ENCODE measurements at regions not wholly inside any gene's neighbourhood (a gene's known extent, or its start where the extent isn't known, plus 50 kb on each side); places are given as distances from the start of the nearest gene placed in this dataset.
"Not testable (repeated sequence)": the region's sequence is repeated elsewhere in the genome, so short reads cannot be mapped to it uniquely, and the experiment has no call there.

DNA sequence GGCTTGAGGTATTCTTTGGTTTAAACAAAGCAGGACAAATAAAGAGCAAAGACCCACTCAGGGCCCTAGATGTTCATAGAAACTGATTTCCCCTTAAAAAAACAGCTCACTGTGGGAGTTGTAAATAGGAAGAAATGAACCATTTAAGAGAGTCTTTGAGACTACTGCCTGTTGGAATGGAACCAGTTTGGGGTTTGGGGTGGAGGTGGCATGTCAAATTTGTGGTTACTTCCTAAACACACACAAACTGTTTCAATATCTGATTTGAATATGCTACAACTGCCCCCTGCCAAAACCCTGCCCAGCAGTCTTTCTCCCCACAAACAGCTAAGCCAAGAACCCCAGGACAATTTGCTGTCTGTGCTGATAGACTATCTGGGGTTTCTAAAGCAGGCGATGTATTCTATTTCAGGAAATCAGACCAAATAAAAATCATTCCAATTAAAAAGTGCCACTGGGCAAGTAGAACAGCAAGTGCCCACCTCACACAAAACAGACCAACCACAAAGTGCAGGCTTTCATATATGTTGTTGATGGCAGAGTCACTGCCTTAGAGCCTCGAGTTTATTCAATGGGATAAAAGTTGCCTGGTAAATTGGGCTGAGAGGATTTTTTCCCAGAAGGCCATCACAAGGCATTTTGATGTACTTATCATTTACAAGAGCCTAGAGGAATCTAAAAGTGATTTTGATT is 293.9 kb upstream of the PROK2 start:
- H3K9me3 Mint-ChIP-seq = peaks cover 5% of the 10 kb centered on the region
- peaks cover 4% of the 10 kb centered on the region for H3K27me3 Mint-ChIP-seq
- peaks cover 1% of the 10 kb centered on the region for H3K36me3 Mint-ChIP-seq (ENCODE audit: low read depth)
- TF ChIP-seq CTCF (IDR thresholded peaks at IDR 0.05) = no peak
- H3K4me3 Mint-ChIP-seq = peak overlapping the region; percentile 29
- intact Hi-C loops (cut with micrococcal nuclease) = loop anchor here (1.0 to 2.0 kb wide), 3 partner anchors 10 to 204 kb away; no protein-coding TSS in a partner anchor
- no peak for ATAC-seq (ENCODE audit: low read depth)
- H3K4me1 Mint-ChIP-seq = peaks cover 71% of the 10 kb centered on the region
- DNase-seq = no peak
- ChIA-PET CTCF (no interaction called here), POLR2A (interaction anchor here (0.6 to 1.6 kb wide), 5 partner anchors 16 to 444 kb away, joined by 3 to 7 read pairs (median 4); no protein-coding TSS in a partner anchor)
- H3K27ac Mint-ChIP-seq = peak overlapping the region; percentile 14

GRCh38 chr3:72077473-72078259 is 292.7 kb upstream of the PROK2 start:
- TF ChIP-seq CTCF (IDR thresholded peaks at IDR 0.05) = no peak
- Mint-ChIP-seq H3K4me1 (peaks cover 59% of the 10 kb centered on the region), H3K27ac (peak overlapping the region; percentile 3), H3K27me3 (peaks cover 3% of the 10 kb centered on the region), H3K36me3 (ENCODE audit: low read depth) (peaks cover 1% of the 10 kb centered on the region), H3K9me3 (peaks cover 5% of the 10 kb centered on the region), H3K4me3 (peak overlapping the region; percentile 12)
- CTCF ChIA-PET = interaction anchor here (0.7 kb wide), 1 partner anchor 203 kb away, joined by 3 read pairs; no protein-coding TSS in a partner anchor
- intact Hi-C loops (cut with micrococcal nuclease) = loop anchor here (1.0 to 2.0 kb wide), 3 partner anchors 8 to 202 kb away; no protein-coding TSS in a partner anchor
- DNase-seq (no peak), ATAC-seq (ENCODE audit: low read depth) (no peak)
- POLR2A ChIA-PET = no interaction called here

DNA sequence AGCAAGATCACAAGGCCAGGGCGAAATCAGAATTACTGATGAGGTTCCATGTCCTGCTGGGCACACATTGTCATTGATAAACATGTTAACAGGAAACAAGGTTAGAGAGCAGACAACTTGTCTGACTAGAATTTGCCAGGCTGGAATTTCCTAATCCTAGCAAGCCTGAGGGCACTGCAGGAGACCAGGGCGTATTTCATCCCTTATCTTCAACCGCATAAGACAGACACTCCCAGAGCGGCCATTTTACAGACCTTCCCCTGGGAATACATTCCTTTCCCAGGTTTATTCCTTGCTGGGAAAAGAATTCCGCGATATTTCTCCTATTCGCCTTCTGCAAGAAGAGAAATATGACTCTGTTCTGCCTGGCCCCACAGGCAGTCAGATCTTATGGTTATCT is 290.9 kb upstream of the PROK2 start:
- intact Hi-C loops (cut with micrococcal nuclease); H3K27ac Mint-ChIP-seq; H3K4me3 Mint-ChIP-seq; DNase-seq; ATAC-seq (ENCODE audit: low read depth); H3K9me3 Mint-ChIP-seq; CTCF ChIA-PET; POLR2A ChIA-PET; H3K36me3 Mint-ChIP-seq (ENCODE audit: low read depth): not testable (repeated sequence)
- peaks cover 42% of the 10 kb centered on the region for H3K4me1 Mint-ChIP-seq
- peaks cover 14% of the 10 kb centered on the region for H3K27me3 Mint-ChIP-seq

GRCh38 chr3:72071624-72072023 is 286.7 kb upstream of the PROK2 start:
- DNase-seq (no peak), ATAC-seq (ENCODE audit: low read depth) (no peak)
- H3K27ac Mint-ChIP-seq = no peak overlapping the region
- CTCF ChIA-PET = no interaction called here
- peaks cover 14% of the 10 kb centered on the region for H3K27me3 Mint-ChIP-seq
- intact Hi-C loops (cut with micrococcal nuclease) = no loop called here
- H3K36me3 Mint-ChIP-seq (ENCODE audit: low read depth) = peaks cover under 1% of the 10 kb centered on the region
- H3K4me3 Mint-ChIP-seq = no peak overlapping the region
- peaks cover 1% of the 10 kb centered on the region for H3K4me1 Mint-ChIP-seq
- no peak for TF ChIP-seq CTCF (IDR thresholded peaks at IDR 0.05)
- peaks cover 5% of the 10 kb centered on the region for H3K9me3 Mint-ChIP-seq
- POLR2A ChIA-PET = no interaction called here

DNA sequence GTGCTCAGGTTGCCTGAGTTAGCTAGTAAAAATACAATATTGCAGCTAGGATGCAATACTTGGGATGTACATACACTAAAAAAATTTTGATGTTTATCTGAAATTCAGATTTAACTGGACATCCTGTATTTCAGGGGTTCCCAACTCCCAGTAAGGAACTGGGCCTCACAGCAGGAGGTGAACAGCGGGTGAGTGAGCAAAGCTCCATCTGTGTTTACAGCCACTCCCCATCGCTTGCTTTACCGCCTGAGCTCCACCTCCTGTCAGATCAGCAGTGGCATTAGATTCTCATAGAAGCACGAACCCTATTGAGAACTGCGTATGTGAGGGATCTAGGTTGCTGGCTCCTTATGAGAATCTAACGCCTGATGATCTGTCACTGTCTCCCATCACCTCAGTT is 285.1 kb upstream of the PROK2 start:
- Mint-ChIP-seq H3K9me3 (no peaks in the 10 kb centered on the region), H3K27me3 (peaks cover 14% of the 10 kb centered on the region), H3K4me3 (no peak overlapping the region), H3K27ac (no peak overlapping the region), H3K4me1 (no peaks in the 10 kb centered on the region), H3K36me3 (ENCODE audit: low read depth) (no peaks in the 10 kb centered on the region)
- ATAC-seq (ENCODE audit: low read depth) = no peak
- no peak for DNase-seq
- no peak for TF ChIP-seq CTCF (IDR thresholded peaks at IDR 0.05)
- intact Hi-C loops (cut with micrococcal nuclease) = no loop called here
- ChIA-PET CTCF (no interaction called here), POLR2A (no interaction called here)
